ENCODE measurements at regions not wholly inside any gene's neighbourhood (a gene's known extent, or its start where the extent isn't known, plus 50 kb on each side); places are given as distances from the start of the nearest gene placed in this dataset.

DNA sequence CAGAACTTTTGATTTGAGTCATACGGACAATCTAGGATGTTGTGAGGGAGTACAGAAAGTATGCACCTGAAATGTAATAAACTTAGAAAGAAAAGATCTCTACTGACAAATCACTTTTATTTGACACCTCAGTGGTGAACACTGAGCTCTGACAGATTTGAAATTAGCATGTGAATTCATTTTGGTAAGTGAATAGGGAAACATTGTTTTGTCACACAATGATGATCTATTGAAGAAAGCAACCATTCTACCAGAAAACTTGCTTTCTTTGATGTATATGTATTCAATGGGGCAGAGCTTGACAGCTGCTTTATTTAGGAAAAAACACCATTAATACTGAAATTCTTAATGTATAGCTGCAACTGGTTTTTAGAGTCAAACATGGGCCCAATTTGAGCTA lies 500.5 kb downstream of the CCDC85A start:
- TF ChIP-seq, protein P1, sequence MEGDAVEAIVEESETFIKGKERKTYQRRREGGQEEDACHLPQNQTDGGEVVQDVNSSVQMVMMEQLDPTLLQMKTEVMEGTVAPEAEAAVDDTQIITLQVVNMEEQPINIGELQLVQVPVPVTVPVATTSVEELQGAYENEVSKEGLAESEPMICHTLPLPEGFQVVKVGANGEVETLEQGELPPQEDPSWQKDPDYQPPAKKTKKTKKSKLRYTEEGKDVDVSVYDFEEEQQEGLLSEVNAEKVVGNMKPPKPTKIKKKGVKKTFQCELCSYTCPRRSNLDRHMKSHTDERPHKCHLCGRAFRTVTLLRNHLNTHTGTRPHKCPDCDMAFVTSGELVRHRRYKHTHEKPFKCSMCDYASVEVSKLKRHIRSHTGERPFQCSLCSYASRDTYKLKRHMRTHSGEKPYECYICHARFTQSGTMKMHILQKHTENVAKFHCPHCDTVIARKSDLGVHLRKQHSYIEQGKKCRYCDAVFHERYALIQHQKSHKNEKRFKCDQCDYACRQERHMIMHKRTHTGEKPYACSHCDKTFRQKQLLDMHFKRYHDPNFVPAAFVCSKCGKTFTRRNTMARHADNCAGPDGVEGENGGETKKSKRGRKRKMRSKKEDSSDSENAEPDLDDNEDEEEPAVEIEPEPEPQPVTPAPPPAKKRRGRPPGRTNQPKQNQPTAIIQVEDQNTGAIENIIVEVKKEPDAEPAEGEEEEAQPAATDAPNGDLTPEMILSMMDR (IDR thresholded peaks at IDR 0.05): no peak
- TF ChIP-seq POLR2A (IDR thresholded peaks at IDR 0.05) (no peak), POLR2AphosphoS5 (IDR thresholded peaks at IDR 0.05) (no peak), EP300 (IDR thresholded peaks at IDR 0.05) (no peak)
